Esophagus squamous epithelium (tissue), 4 donors: ENCODE measurements at regions not wholly inside any gene's neighbourhood (a gene's known extent, or its start where the extent isn't known, plus 50 kb on each side); places are given as distances from the start of the nearest gene placed in this dataset.
"Not testable (repeated sequence)": the region's sequence is repeated elsewhere in the genome, so short reads cannot be mapped to it uniquely, and the experiment has no call there.

Source experiments
- CTCF ChIP-seq, 6 experiments: fragments of 450-650 bp in 4 of 6; fragments of 200-600 bp in 2 of 6; sonication (generic) in 2 of 6; IDR thresholded peaks; one replicate each; pipeline ENCODE4 v1.5.1; 2016 to 2019; ENCODE audit warnings: antibody characterized with exemption in 6 of 6, mild to moderate bottlenecking in 4 of 6, moderate library complexity in 4 of 6
- POLR2A ChIP-seq, 4 donors: fragments of 450-650 bp; IDR thresholded peaks; one replicate each; pipeline ENCODE4 v1.6.1; 2017; ENCODE audit warnings: antibody characterized with exemption in 4 of 4, mild to moderate bottlenecking in 4 of 4, moderate library complexity in 3 of 4

GRCh38 chr18:8913606-8914403 lies 188.7 kb upstream of the NDUFV2 start:
- not testable (repeated sequence) for TF ChIP-seq CTCF, POLR2A (IDR thresholded peaks at IDR 0.05)
